CD4-positive, alpha-beta T cell (primary cell): ENCODE measurements at regions not wholly inside any gene's neighbourhood (a gene's known extent, or its start where the extent isn't known, plus 50 kb on each side); places are given as distances from the start of the nearest gene placed in this dataset.

Source experiments
- ATAC-seq: fragments of 200-7000 bp; cut with Tn5 transposase; one replicate; pipeline ENCODE4 v1.10.0; 2022; ENCODE audit warnings: mild to moderate bottlenecking; ENCODE audit not compliant: poor library complexity
- CTCF ChIA-PET: fragments of 350-600 bp; sonication (Branson Sonifier 250); formaldehyde crosslinking; loops from one replicate; lab custom pipeline; 2021; ENCODE audit warnings: antibody characterized with exemption, inconsistent platforms; lab: Charles Lee
- POLR2A ChIA-PET: fragments of 350-600 bp; sonication (Branson Sonifier 250); formaldehyde crosslinking; loops from one replicate; lab custom pipeline; 2021; ENCODE audit warnings: antibody characterized with exemption, inconsistent platforms; lab: Charles Lee
- DNase-seq, 14 experiments: peaks; one replicate each; pipeline ENCODE4 v3.0.0-alpha.2; 2013 to 2020; ENCODE audit warnings: mixed read lengths in 2 of 14
- H3K27ac ChIP-seq, 2 donors: one replicate each; pipeline versions ENCODE4 v1.5.1 to v1.7.0; 2013; ENCODE audit warnings: low read length in 2 of 2, low read depth in 1 of 2, mild to moderate bottlenecking in 1 of 2
- H3K27me3 ChIP-seq, 2 experiments: 1 replicate in 1 of 2; 2 replicates in 1 of 2; pipeline versions ENCODE4 v1.6.1 to v1.7.0; 2013; ENCODE audit warnings: low read length in 2 of 2, control low read depth in 1 of 2, mild to moderate bottlenecking in 1 of 2, moderate library complexity in 1 of 2; ENCODE audit not compliant: insufficient read depth in 2 of 2, control insufficient read depth in 1 of 2
- H3K36me3 ChIP-seq: one replicate; pipeline ENCODE4 v1.6.1; 2013; ENCODE audit warnings: low read length, control low read depth; ENCODE audit not compliant: insufficient read depth
- H3K4me1 ChIP-seq: one replicate; pipeline ENCODE4 v1.6.1; 2013; ENCODE audit warnings: low read length, control low read depth; ENCODE audit not compliant: insufficient read depth
- H3K4me3 ChIP-seq: one replicate; pipeline ENCODE4 v1.5.1; 2013; ENCODE audit warnings: mild to moderate bottlenecking, low read length, moderate library complexity
- H3K9me3 ChIP-seq, 2 experiments: 1 replicate in 1 of 2; 2 replicates in 1 of 2; pipeline versions ENCODE4 v1.6.1 to v1.7.0; 2013; ENCODE audit warnings: low read length in 2 of 2, mild to moderate bottlenecking in 2 of 2, control low read depth in 1 of 2, moderate library complexity in 1 of 2; ENCODE audit not compliant: control insufficient read depth in 1 of 2, insufficient read depth in 1 of 2
- H3K27ac Mint-ChIP-seq: one replicate; pipeline ENCODE4 v1.8.0; 2020; ENCODE audit warnings: mixed read lengths
- H3K27me3 Mint-ChIP-seq: one replicate; pipeline ENCODE4 v1.8.0; 2021; ENCODE audit warnings: mixed read lengths
- H3K36me3 Mint-ChIP-seq: one replicate; pipeline ENCODE4 v1.8.0; 2021; ENCODE audit warnings: low read depth, mixed read lengths
- H3K4me1 Mint-ChIP-seq: one replicate; pipeline ENCODE4 v1.8.0; 2021; ENCODE audit warnings: low read depth, mixed read lengths
- H3K4me3 Mint-ChIP-seq: one replicate; pipeline ENCODE4 v1.8.0; 2020; ENCODE audit warnings: mild to moderate bottlenecking, mixed read lengths
- H3K9me3 Mint-ChIP-seq: one replicate; pipeline ENCODE4 v1.8.0; 2020; ENCODE audit warnings: mixed read lengths
- intact Hi-C, 2 experiments: fragments of 100-400 bp; cut with DNase I in 1 of 2; cut with micrococcal nuclease in 1 of 2; formaldehyde crosslinking; loops; one replicate each; pipeline versions ENCODE4 v1.15.1 to v1.9.0; 2023 to 2025; cut with DNase I, micrococcal nuclease
- TF ChIP-seq, protein P1 (sequence below): fragments of 200-600 bp; IDR thresholded peaks from one replicate; pipeline ENCODE4 v1.8.0; 2022; ENCODE audit warnings: antibody characterized with exemption, mild to moderate bottlenecking

DNA sequence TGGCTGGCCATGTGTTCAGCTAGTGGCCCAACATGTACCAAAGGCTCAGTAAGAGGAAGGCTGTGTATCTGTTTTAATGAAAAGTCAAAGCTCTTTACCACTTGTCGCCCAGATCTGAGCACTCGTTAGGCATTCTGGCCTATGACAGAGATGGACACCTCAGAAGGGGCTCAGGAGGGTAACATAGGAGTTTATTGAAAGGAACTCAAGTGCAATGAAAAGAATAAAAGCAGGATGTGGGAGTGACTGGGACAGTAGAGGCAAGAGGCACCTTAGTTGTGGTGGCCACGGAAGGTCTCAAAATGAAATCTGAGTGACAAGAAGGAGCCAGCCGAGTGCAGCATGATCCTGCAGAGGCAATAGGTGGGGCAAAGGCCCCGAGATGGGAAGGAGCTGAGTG is 309.7 kb downstream of the MN1 start:
- DNase-seq = no peak
- no peaks in the 10 kb centered on the region for H3K27me3 ChIP-seq
- TF ChIP-seq, protein P1, sequence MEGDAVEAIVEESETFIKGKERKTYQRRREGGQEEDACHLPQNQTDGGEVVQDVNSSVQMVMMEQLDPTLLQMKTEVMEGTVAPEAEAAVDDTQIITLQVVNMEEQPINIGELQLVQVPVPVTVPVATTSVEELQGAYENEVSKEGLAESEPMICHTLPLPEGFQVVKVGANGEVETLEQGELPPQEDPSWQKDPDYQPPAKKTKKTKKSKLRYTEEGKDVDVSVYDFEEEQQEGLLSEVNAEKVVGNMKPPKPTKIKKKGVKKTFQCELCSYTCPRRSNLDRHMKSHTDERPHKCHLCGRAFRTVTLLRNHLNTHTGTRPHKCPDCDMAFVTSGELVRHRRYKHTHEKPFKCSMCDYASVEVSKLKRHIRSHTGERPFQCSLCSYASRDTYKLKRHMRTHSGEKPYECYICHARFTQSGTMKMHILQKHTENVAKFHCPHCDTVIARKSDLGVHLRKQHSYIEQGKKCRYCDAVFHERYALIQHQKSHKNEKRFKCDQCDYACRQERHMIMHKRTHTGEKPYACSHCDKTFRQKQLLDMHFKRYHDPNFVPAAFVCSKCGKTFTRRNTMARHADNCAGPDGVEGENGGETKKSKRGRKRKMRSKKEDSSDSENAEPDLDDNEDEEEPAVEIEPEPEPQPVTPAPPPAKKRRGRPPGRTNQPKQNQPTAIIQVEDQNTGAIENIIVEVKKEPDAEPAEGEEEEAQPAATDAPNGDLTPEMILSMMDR = no peak
- no peaks in the 10 kb centered on the region for H3K36me3 Mint-ChIP-seq
- H3K9me3 Mint-ChIP-seq = peaks cover 8% of the 10 kb centered on the region
- no peaks in the 10 kb centered on the region for H3K27me3 Mint-ChIP-seq
- no peak for ATAC-seq
- no peaks in the 10 kb centered on the region for H3K4me1 ChIP-seq
- H3K27ac ChIP-seq = no peak overlapping the region
- ChIA-PET CTCF (no interaction called here), POLR2A (no interaction called here)
- no peak overlapping the region for H3K27ac Mint-ChIP-seq
- H3K9me3 ChIP-seq = peaks cover 0 to 24% of the 10 kb centered on the region in 2 experiments
- intact Hi-C loops = no loop called here
- H3K4me1 Mint-ChIP-seq = no peaks in the 10 kb centered on the region
- H3K4me3 Mint-ChIP-seq = no peak overlapping the region
- no peak overlapping the region for H3K4me3 ChIP-seq
- no peaks in the 10 kb centered on the region for H3K36me3 ChIP-seq

DNA sequence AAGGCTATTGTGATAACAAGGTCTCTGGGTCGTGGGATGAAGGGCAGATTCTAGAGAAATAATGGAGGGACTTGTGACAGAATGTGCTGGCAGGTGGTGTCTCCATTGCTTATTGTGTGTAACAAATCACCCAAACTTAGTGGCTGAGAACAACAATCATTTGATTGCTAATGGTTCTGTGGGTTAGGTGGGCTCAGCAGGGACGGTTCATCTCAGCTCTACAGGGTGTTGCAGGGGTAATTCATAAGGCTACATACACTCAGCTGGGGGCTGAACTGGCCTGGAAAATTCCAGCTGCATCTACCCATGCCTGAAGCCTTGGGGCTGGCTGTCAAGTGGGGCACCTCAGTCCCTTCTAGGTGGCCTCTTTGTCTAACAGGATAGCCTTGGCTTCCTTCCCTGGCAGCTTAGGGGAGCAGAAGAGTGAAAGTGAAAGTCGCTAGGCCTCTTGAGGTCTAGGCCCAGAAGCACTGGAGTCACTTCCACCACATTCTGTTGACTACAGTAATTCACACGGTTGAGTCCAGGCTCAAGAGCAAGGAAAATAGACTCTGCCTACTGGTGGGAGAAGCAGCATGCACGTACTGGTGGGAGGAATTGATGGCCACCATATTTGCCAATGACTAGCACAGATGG is 308.9 kb downstream of the MN1 start:
- Mint-ChIP-seq H3K36me3 (no peaks in the 10 kb centered on the region), H3K4me1 (no peaks in the 10 kb centered on the region), H3K9me3 (peaks cover 8% of the 10 kb centered on the region), H3K4me3 (no peak overlapping the region), H3K27me3 (no peaks in the 10 kb centered on the region), H3K27ac (no peak overlapping the region)
- no peak for ATAC-seq
- H3K4me1 ChIP-seq = no peaks in the 10 kb centered on the region
- no peak overlapping the region for H3K27ac ChIP-seq
- ChIA-PET POLR2A (no interaction called here), CTCF (no interaction called here)
- intact Hi-C loops = no loop called here
- DNase-seq = no peak
- H3K9me3 ChIP-seq = peaks cover 0 to 24% of the 10 kb centered on the region in 2 experiments
- no peak overlapping the region for H3K4me3 ChIP-seq
- H3K36me3 ChIP-seq = no peaks in the 10 kb centered on the region
- TF ChIP-seq, protein P1 = no peak
- no peaks in the 10 kb centered on the region for H3K27me3 ChIP-seq

DNA sequence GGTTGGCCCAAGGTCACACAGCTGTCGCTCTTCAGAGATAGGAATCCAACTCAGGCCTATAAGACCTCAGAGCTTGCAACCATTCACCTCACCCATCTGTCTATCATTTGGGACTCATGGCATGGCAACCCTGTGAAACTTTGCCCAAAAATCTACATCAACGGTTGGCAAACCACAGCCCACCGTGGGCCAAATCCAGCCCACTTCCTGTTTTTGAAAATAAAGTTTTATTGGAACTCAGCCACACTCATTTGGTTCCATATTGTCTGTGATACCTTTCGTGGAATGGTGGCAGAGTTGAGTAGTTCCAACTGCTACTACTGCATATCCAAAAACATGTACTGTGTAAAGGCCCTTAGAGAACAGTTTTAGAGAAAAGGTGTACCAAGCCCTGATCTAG is 307.8 kb downstream of the MN1 start:
- H3K4me1 ChIP-seq = no peaks in the 10 kb centered on the region
- ChIA-PET CTCF (no interaction called here), POLR2A (no interaction called here)
- no peak overlapping the region for H3K4me3 ChIP-seq
- Mint-ChIP-seq H3K4me3 (no peak overlapping the region), H3K27me3 (no peaks in the 10 kb centered on the region), H3K36me3 (no peaks in the 10 kb centered on the region), H3K9me3 (peaks cover 8% of the 10 kb centered on the region), H3K27ac (no peak overlapping the region), H3K4me1 (no peaks in the 10 kb centered on the region)
- ATAC-seq = no peak
- no peaks in the 10 kb centered on the region for H3K27me3 ChIP-seq
- TF ChIP-seq, protein P1 = no peak
- intact Hi-C loops = no loop called here
- DNase-seq = no peak
- H3K36me3 ChIP-seq = no peaks in the 10 kb centered on the region
- no peak overlapping the region for H3K27ac ChIP-seq
- H3K9me3 ChIP-seq = peaks cover 0 to 19% of the 10 kb centered on the region in 2 experiments
